ENCODE measurements at regions not wholly inside any gene's neighbourhood (a gene's known extent, or its start where the extent isn't known, plus 50 kb on each side); places are given as distances from the start of the nearest gene placed in this dataset.

DNA sequence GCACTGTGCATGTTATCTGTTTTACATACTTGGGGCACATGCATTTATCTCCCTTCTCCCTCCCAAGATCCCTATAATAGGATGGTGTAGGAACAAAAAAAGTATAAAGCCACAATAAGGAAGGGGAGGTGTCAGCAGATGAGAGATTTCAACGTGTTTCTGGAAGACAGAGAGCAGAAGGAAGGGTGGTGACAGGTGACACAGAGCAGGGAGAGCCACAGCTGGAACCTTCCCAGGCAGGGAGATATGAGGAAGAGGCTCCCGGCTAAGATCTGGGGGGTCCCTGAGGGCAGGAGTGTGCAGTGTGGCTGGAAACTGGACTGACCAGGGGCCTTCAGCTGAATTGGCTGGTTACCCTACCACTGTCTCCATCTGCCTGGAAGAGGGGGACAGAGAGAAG, 107.4 kb downstream of the BCOR start:
- no peaks in the 10 kb centered on the region for H3K36me3 Mint-ChIP-seq (ENCODE audit: insufficient read depth, unreplicated experiment)
- no peaks in the 10 kb centered on the region for H3K9me3 Mint-ChIP-seq (ENCODE audit: low read depth, unreplicated experiment)
- no TSS peak for BruUV-seq (replicated peaks)
- peaks cover 27% of the 10 kb centered on the region for H3K27me3 Mint-ChIP-seq (ENCODE audit: unreplicated experiment)
- H3K4me3 Mint-ChIP-seq (ENCODE audit: low read depth, unreplicated experiment) = no peak overlapping the region
- H3K27ac Mint-ChIP-seq (ENCODE audit: unreplicated experiment) = no peak overlapping the region
- no peaks in the 10 kb centered on the region for H3K4me1 Mint-ChIP-seq (ENCODE audit: low read depth, unreplicated experiment)
- TF ChIP-seq, protein P1, sequence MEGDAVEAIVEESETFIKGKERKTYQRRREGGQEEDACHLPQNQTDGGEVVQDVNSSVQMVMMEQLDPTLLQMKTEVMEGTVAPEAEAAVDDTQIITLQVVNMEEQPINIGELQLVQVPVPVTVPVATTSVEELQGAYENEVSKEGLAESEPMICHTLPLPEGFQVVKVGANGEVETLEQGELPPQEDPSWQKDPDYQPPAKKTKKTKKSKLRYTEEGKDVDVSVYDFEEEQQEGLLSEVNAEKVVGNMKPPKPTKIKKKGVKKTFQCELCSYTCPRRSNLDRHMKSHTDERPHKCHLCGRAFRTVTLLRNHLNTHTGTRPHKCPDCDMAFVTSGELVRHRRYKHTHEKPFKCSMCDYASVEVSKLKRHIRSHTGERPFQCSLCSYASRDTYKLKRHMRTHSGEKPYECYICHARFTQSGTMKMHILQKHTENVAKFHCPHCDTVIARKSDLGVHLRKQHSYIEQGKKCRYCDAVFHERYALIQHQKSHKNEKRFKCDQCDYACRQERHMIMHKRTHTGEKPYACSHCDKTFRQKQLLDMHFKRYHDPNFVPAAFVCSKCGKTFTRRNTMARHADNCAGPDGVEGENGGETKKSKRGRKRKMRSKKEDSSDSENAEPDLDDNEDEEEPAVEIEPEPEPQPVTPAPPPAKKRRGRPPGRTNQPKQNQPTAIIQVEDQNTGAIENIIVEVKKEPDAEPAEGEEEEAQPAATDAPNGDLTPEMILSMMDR (IDR thresholded peaks at IDR 0.05; ENCODE audit: unreplicated experiment) = no peak
- intact Hi-C loops (cut with micrococcal nuclease; ENCODE audit: unreplicated experiment) = no loop called here
- CTCF ChIA-PET = no interaction called here
- DNase-seq = no peak

DNA sequence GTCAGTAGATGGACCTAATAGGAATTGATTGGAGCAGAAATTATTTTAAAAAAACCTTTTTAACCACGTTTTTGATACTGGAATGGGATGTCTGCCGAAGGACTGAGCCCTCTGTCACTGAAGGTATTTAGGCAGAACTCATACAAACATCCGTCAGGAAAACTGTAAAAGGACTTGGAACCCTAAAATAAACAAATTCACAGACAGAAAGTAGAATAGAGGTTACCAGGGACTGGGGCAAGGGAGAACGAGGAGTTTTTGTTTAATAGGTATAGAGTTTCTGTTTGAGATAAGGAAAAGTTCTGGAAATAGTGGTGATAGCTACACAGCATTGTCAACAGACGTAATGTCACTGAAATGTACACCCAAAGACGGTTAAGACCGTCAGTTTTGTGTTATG, 105.5 kb downstream of the BCOR start:
- Mint-ChIP-seq H3K9me3 (ENCODE audit: low read depth, unreplicated experiment) (no peaks in the 10 kb centered on the region), H3K4me1 (ENCODE audit: low read depth, unreplicated experiment) (no peaks in the 10 kb centered on the region), H3K36me3 (ENCODE audit: insufficient read depth, unreplicated experiment) (no peaks in the 10 kb centered on the region), H3K4me3 (ENCODE audit: low read depth, unreplicated experiment) (no peak overlapping the region), H3K27me3 (ENCODE audit: unreplicated experiment) (peaks cover 27% of the 10 kb centered on the region), H3K27ac (ENCODE audit: unreplicated experiment) (no peak overlapping the region)
- CTCF ChIA-PET = interaction anchor here (0.6 kb wide), 1 partner anchor 19 kb away, joined by 3 read pairs; no protein-coding TSS in a partner anchor
- intact Hi-C loops (cut with micrococcal nuclease; ENCODE audit: unreplicated experiment) = no loop called here
- no TSS peak for BruUV-seq (replicated peaks)
- TF ChIP-seq, protein P1 (IDR thresholded peaks at IDR 0.05; ENCODE audit: unreplicated experiment) = no peak
- DNase-seq = no peak

DNA sequence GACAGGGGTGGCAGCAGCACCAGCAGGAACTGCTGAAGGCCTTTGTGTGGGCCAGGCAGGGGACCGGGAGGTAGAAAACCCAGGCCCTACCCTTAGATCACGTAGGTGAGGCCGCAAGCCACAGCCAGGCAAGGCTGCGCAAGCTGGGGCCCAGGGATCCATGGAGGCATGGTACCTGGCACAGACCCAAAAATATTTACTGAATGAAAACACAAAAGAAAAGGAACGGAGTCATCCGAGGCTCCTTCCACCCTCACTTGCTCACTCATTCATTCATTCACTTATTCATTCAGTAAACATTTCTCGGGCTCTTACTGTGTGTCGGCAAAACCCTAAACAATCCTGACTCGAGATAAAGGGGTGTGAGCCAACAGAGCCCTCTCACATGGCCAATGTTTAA, 102.3 kb downstream of the BCOR start:
- TF ChIP-seq, protein P1 (IDR thresholded peaks at IDR 0.05; ENCODE audit: unreplicated experiment) = no peak
- CTCF ChIA-PET = interaction anchor here (0.7 kb wide), 1 partner anchor 40 kb away, joined by 4 read pairs; no protein-coding TSS in a partner anchor
- BruUV-seq (replicated peaks) = no TSS peak
- Mint-ChIP-seq H3K4me3 (ENCODE audit: low read depth, unreplicated experiment) (no peak overlapping the region), H3K36me3 (ENCODE audit: insufficient read depth, unreplicated experiment) (no peaks in the 10 kb centered on the region), H3K4me1 (ENCODE audit: low read depth, unreplicated experiment) (no peaks in the 10 kb centered on the region), H3K27ac (ENCODE audit: unreplicated experiment) (no peak overlapping the region), H3K27me3 (ENCODE audit: unreplicated experiment) (peaks cover 19% of the 10 kb centered on the region), H3K9me3 (ENCODE audit: low read depth, unreplicated experiment) (no peaks in the 10 kb centered on the region)
- intact Hi-C loops (cut with micrococcal nuclease; ENCODE audit: unreplicated experiment) = no loop called here
- DNase-seq = no peak

DNA sequence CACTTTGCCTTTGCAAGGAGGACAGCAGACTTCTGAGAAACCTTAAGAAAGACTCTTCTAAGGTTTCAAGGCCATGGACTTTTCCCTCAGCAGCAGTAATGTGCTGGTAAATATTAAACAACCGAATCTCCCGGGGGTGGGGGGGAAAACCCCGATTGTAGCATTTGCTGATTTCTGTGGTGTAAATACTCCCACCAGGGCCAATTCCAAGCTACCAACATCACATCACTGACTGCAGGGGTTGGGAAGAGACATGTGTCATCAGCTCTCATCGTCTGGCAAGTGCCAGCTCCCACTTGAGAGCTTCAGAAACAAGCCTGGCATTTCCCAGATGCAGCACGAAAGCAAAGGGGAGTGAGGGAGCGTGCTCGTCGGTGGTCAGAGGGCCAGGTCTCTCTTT, 101.2 kb downstream of the BCOR start:
- no TSS peak for BruUV-seq (replicated peaks)
- no peak overlapping the region for H3K4me3 Mint-ChIP-seq (ENCODE audit: low read depth, unreplicated experiment)
- CTCF ChIA-PET = interaction anchor here (0.6 kb wide), 1 partner anchor 117 kb away, joined by 3 read pairs; no protein-coding TSS in a partner anchor
- H3K27me3 Mint-ChIP-seq (ENCODE audit: unreplicated experiment) = peaks cover 9% of the 10 kb centered on the region
- no peak for DNase-seq
- H3K27ac Mint-ChIP-seq (ENCODE audit: unreplicated experiment) = no peak overlapping the region
- H3K9me3 Mint-ChIP-seq (ENCODE audit: low read depth, unreplicated experiment) = no peaks in the 10 kb centered on the region
- no peaks in the 10 kb centered on the region for H3K36me3 Mint-ChIP-seq (ENCODE audit: insufficient read depth, unreplicated experiment)
- intact Hi-C loops (cut with micrococcal nuclease; ENCODE audit: unreplicated experiment) = no loop called here
- TF ChIP-seq, protein P1 (IDR thresholded peaks at IDR 0.05; ENCODE audit: unreplicated experiment) = no peak
- H3K4me1 Mint-ChIP-seq (ENCODE audit: low read depth, unreplicated experiment) = no peaks in the 10 kb centered on the region

Measured in Calu3 (cell line).